Astrocyte of the spinal cord (primary cell): ENCODE measurements at regions not wholly inside any gene's neighbourhood (a gene's known extent, or its start where the extent isn't known, plus 50 kb on each side); places are given as distances from the start of the nearest gene placed in this dataset.
"Not testable (repeated sequence)": the region's sequence is repeated elsewhere in the genome, so short reads cannot be mapped to it uniquely, and the experiment has no call there.

ENCODE experiments used
- DNase-seq: peaks from one replicate; pipeline ENCODE4 v3.0.0; 2011; ENCODE audit warnings: low read depth, low spot score
- H3K4me3 ChIP-seq: 2 replicates; pipeline ENCODE4 v1.5.1; 2011; ENCODE audit warnings: low read depth, mild to moderate bottlenecking, low read length, moderate library complexity
- CTCF ChIP-seq: IDR thresholded peaks from 2 replicates; pipeline ENCODE4 v1.5.1; 2012; ENCODE audit warnings: low read depth, mild to moderate bottlenecking, low read length, inconsistent platforms
- in situ Hi-C: cut with HindIII; loops from 2 replicates; pipeline ENCODE4 v1.10.0; 2017; ENCODE audit warnings: low sequenced_read_pairs

GRCh38 chr4:72857787-72858186 is 211.7 kb downstream of the COX18 start:
- no peak for TF ChIP-seq CTCF
- no peak for DNase-seq
- no peak overlapping the region for H3K4me3 ChIP-seq
- in situ Hi-C loops = no loop called here

DNA sequence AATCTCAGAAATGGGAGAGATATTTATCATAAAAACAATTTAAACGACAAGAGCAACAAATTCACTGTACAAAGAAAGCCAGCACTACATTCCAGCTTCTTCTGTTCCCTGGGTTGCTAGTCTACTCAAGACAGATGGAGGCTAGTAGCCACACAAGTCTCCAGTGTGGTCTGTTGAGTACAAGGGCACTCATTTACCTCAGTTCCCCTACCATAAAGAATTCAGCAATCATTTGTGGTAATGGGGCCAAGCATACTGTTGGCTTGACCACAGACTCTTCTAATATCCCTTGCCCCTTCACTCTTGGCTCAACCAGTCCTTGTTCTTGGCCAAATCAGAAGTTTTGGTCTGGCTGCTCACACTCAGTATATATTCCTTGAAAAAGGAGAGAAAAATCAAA is 212.3 kb downstream of the COX18 start:
- no peak for TF ChIP-seq CTCF

DNA sequence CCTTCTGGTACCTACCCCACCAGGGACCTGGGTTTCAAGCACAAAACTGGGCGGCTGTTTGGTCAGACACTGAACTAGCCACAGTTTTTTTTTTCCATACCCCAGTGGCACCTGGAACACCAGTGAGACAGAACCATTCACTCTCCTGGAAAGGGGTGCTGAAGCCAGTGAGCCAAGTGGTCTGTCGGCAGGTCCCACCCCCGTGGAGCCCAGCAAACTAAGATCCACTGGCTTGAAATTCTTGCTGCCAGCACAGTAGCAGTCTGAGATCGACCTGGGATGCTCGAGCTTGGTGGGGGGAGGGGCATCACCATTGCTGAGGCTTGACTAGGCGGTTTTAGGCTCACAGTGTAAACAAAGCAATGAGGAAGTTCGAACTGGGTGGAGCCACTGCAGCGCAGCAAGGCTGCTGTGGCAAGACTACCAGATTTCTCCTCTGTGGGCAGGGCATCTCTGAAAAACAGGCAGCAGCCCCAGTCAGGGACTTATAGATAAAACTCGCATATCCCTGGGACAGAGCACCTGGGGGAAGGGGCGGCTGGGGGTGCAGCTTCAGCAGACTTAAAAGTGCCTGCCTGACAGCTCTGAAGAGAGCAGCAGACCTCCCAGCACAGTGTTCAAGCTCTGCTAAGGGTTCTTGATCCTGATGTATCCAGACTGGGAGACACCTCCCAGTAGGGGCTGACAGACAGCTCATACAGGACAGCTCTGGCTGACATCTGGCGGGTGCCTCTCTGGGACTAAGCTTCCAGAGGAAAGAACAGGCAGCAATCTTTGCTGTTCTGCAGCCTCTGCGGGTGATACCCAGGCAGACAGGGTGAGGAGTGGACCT is 223.0 kb downstream of the COX18 start:
- no peak for DNase-seq
- H3K4me3 ChIP-seq = no peak overlapping the region
- in situ Hi-C loops = no loop called here
- no peak for TF ChIP-seq CTCF

More for the DNA sequence above, 212.3 kb downstream of the COX18 start:
- in situ Hi-C loops = no loop called here
- DNase-seq = peak; percentile 53
- H3K4me3 ChIP-seq = no peak overlapping the region

- no peak overlapping the region for H3K4me3 ChIP-seq
- in situ Hi-C loops = no loop called here
- no peak for DNase-seq
- TF ChIP-seq CTCF = no peak
These were observed 226.1 kb downstream of the COX18 start for GRCh38 chr4:72843466-72843865.

GRCh38 chr4:72842323-72842722 is 227.2 kb downstream of the COX18 start:
- in situ Hi-C loops = no loop called here
- no peak for TF ChIP-seq CTCF

DNA sequence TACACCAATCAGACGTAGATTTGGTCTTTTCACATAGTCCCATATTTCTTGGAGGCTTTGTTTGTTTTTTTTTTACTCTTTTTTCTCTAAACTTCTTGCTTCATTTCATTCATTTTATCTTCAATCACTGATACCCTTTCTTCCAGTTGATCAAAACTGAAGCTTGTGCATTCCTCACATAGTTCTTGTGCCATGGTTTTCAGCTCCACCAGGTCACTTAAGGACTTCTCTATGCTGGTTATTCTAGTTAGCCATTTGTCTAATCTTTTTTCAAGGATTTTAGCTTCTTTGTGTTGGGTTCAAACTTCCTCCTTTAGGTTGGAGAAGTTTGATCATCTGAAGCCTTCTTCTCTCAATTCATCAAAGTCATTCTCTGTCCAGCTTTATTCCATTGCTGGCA is 229.3 kb downstream of the COX18 start:
- H3K4me3 ChIP-seq, DNase-seq, in situ Hi-C loops: not testable (repeated sequence)

More at GRCh38 chr4:72842323-72842722, 227.2 kb downstream of the COX18 start:
- DNase-seq = peak; percentile 42
- H3K4me3 ChIP-seq = no peak overlapping the region

DNA sequence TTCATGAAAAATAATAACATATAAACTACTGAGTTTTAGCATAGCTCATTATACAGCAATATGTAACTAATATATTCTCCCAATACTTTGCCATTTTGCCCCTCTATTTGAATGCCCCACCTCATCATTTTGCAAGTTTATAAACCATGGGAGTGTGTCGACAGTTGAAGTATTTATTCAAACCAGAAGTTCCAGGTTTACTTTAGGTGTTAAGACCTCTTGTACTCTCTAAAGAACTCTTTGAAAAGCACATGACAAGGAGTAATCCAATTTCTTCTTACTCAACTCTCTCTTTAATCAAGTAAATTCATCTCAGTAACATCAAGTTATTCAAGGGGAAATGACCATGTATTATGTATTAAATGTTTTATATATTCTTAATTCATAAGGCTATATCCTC is 240.7 kb downstream of the COX18 start:
- no peak for TF ChIP-seq CTCF
- no peak overlapping the region for H3K4me3 ChIP-seq
- no peak for DNase-seq
- in situ Hi-C loops = no loop called here
